Fibroblast of lung (primary cell): ENCODE measurements at regions not wholly inside any gene's neighbourhood (a gene's known extent, or its start where the extent isn't known, plus 50 kb on each side); places are given as distances from the start of the nearest gene placed in this dataset.

ENCODE experiments used
- DNase-seq, 2 donors: peaks; one replicate each; pipeline versions ENCODE4 v3.0.0 to v3.0.0-alpha.2; 2010; ENCODE audit warnings: low read depth in 2 of 2
- H2AFZ ChIP-seq: 2 replicates; pipeline ENCODE4 v1.5.1; 2012; ENCODE audit warnings: low read length, control low read depth, inconsistent platforms
- H3K27ac ChIP-seq: 2 replicates; pipeline ENCODE4 v1.5.1; 2011; ENCODE audit warnings: low read length, control low read depth; ENCODE audit not compliant: insufficient read depth
- H3K27me3 ChIP-seq: 2 replicates; pipeline ENCODE4 v1.5.1; 2011; ENCODE audit warnings: mild to moderate bottlenecking, low read length; ENCODE audit not compliant: control insufficient read depth, insufficient read depth
- H3K36me3 ChIP-seq: 2 replicates; pipeline ENCODE4 v1.5.1; 2011; ENCODE audit warnings: low read length; ENCODE audit not compliant: control insufficient read depth, insufficient read depth
- H3K4me1 ChIP-seq: 2 replicates; pipeline ENCODE4 v1.5.1; 2011; ENCODE audit warnings: low read length; ENCODE audit not compliant: control insufficient read depth, insufficient read depth; ENCODE audit errors: extremely low read depth
- H3K4me2 ChIP-seq: 2 replicates; pipeline ENCODE4 v1.5.1; 2011; ENCODE audit warnings: low read length, control low read depth; ENCODE audit not compliant: insufficient read depth; ENCODE audit errors: extremely low read depth
- H3K4me3 ChIP-seq, 4 experiments: fragments of 200-600 bp in 1 of 4; sonication (generic) in 1 of 4; replicated peaks in 1 of 4; 2 replicates each; pipeline ENCODE4 v1.5.1; 2011 to 2016; ENCODE audit warnings: low read length in 4 of 4, low read depth in 3 of 4, mild to moderate bottlenecking in 3 of 4, control low read depth in 2 of 4, inconsistent platforms in 1 of 4, mixed read lengths in 1 of 4; ENCODE audit not compliant: insufficient read depth in 1 of 4; ENCODE audit errors: control extremely low read depth in 1 of 4
- H3K79me2 ChIP-seq: 2 replicates; pipeline ENCODE4 v1.5.1; 2012; ENCODE audit warnings: mild to moderate bottlenecking, low read length, inconsistent platforms; ENCODE audit not compliant: control insufficient read depth, insufficient read depth
- H3K9ac ChIP-seq: 2 replicates; pipeline ENCODE4 v1.5.1; 2011; ENCODE audit warnings: mild to moderate bottlenecking, low read length, control low read depth; ENCODE audit not compliant: insufficient read depth
- H3K9me3 ChIP-seq: 2 replicates; pipeline ENCODE4 v1.5.1; 2012; ENCODE audit warnings: low read depth, low read length; ENCODE audit not compliant: control insufficient read depth, insufficient read depth
- H4K20me1 ChIP-seq: 2 replicates; pipeline ENCODE4 v1.5.1; 2011; ENCODE audit warnings: low read length; ENCODE audit not compliant: control insufficient read depth, insufficient read depth; ENCODE audit errors: extremely low read depth
- CTCF ChIP-seq, 2 donors: IDR thresholded peaks in 1 of 2; conservative IDR thresholded peaks in 1 of 2; 1 replicate in 1 of 2; 2 replicates in 1 of 2; pipeline ENCODE4 v1.5.1; 2011 to 2012; ENCODE audit warnings: low read length in 2 of 2, control low read depth in 1 of 2, inconsistent platforms in 1 of 2, low read depth in 1 of 2, mild to moderate bottlenecking in 1 of 2
- EZH2 ChIP-seq: IDR thresholded peaks from 2 replicates; pipeline ENCODE4 v1.5.1; 2012; ENCODE audit warnings: low read length, control low read depth, mild to moderate bottlenecking; ENCODE audit errors: missing control alignments

DNA sequence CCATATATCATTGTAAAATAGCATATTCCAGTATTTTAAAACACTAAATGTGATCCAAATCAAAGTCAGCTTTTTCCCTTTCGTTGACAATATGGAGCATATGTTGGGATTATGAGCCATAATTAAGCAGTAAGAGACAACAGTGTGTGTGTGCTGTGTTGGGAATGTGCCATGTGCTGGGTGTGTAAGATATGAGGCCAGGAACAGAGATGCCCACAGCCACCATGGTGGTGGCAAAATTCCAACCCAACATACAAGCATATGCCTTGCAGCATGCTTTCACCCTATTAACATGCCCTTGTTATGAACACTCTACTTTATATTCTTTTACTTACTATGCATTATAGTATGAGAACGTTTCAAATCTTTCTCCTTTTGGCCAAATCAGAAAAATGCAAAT, 1560.4 kb upstream of the TENM3 start:
- no peaks in the 10 kb centered on the region for H4K20me1 ChIP-seq
- H3K36me3 ChIP-seq = no peaks in the 10 kb centered on the region
- no peak overlapping the region for H2AFZ ChIP-seq
- no peak for TF ChIP-seq CTCF (conservative IDR thresholded peaks at IDR 0.05 in 1 of 2, IDR thresholded peaks at IDR 0.05 in 1 of 2; ENCODE audit: low read depth in 1 of 2, low read length in 2 of 2)
- TF ChIP-seq EZH2 = no peak
- H3K4me1 ChIP-seq = no peaks in the 10 kb centered on the region
- H3K4me3 ChIP-seq = no peak overlapping the region
- H3K27ac ChIP-seq = no peak overlapping the region
- no peaks in the 10 kb centered on the region for H3K27me3 ChIP-seq
- no peak for DNase-seq
- no peak overlapping the region for H3K4me2 ChIP-seq
- H3K9ac ChIP-seq = no peak overlapping the region
- no peaks in the 10 kb centered on the region for H3K79me2 ChIP-seq
- no peaks in the 10 kb centered on the region for H3K9me3 ChIP-seq

- no peak for DNase-seq
- Histone ChIP-seq H3K36me3 (no peaks in the 10 kb centered on the region), H3K9me3 (no peaks in the 10 kb centered on the region), H3K27ac (no peak overlapping the region), H3K4me2 (no peak overlapping the region), H3K79me2 (no peaks in the 10 kb centered on the region), H3K27me3 (no peaks in the 10 kb centered on the region), H4K20me1 (no peaks in the 10 kb centered on the region), H3K9ac (no peak overlapping the region), H3K4me3 (no peak overlapping the region), H3K4me1 (no peaks in the 10 kb centered on the region), H2AFZ (no peak overlapping the region)
- TF ChIP-seq CTCF (conservative IDR thresholded peaks at IDR 0.05 in 1 of 2, IDR thresholded peaks at IDR 0.05 in 1 of 2; ENCODE audit: low read depth in 1 of 2, low read length in 2 of 2) = no peak
- TF ChIP-seq EZH2 = no peak
Measured at GRCh38 chr4:180683186-180683585, 1560.0 kb upstream of the TENM3 start.

DNA sequence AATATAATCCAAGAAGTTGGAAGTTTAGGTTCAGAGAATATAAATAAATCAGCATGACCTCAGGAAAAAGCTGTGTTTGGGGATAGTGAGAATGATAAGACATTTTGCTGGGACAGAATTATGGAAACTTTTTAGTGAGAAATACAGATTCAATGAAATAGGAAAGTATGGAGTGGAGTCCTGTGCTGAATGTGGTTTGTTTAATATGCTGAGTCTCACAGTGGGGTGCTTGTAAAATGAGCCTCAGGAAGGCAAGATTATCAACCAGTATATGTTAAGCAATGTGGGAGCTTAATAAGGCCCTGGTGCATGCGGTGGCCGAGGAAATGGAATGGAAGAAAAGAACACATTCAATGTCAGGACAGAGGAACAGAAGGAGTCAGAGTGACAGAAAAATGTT, 1554.7 kb upstream of the TENM3 start:
- Histone ChIP-seq H3K9me3 (no peaks in the 10 kb centered on the region), H2AFZ (no peak overlapping the region), H3K4me3 (no peak overlapping the region), H3K36me3 (no peaks in the 10 kb centered on the region), H3K4me2 (no peak overlapping the region), H3K79me2 (no peaks in the 10 kb centered on the region), H3K9ac (no peak overlapping the region), H3K4me1 (no peaks in the 10 kb centered on the region), H4K20me1 (no peaks in the 10 kb centered on the region), H3K27ac (no peak overlapping the region), H3K27me3 (no peaks in the 10 kb centered on the region)
- TF ChIP-seq CTCF (conservative IDR thresholded peaks at IDR 0.05 in 1 of 2, IDR thresholded peaks at IDR 0.05 in 1 of 2; ENCODE audit: low read depth in 1 of 2, low read length in 2 of 2) (no peak), EZH2 (no peak)
- peak in 1 of 2 donors; percentile 7 for DNase-seq
